Adrenal gland (tissue), 9 donors: ENCODE measurements at regions not wholly inside any gene's neighbourhood (a gene's known extent, or its start where the extent isn't known, plus 50 kb on each side); places are given as distances from the start of the nearest gene placed in this dataset.

Source experiments
- DNase-seq, 7 donors: peaks; one replicate each; pipeline ENCODE4 v3.0.0-alpha.2; 2019 to 2020
- H3K27ac ChIP-seq, 5 donors: fragments of 200-600 bp; sonication (generic) in 4 of 5; 1 replicate in 3 of 5; 2 replicates in 2 of 5; pipeline versions ENCODE4 v1.5.1 to v1.8.0; 2016 to 2020; ENCODE audit warnings: mild to moderate bottlenecking in 1 of 5
- H3K27me3 ChIP-seq: fragments of 200-600 bp; 2 replicates; pipeline ENCODE4 v1.8.0; 2021
- H3K36me3 ChIP-seq, 2 donors: fragments of 200-600 bp; replicated peaks in 1 of 2; 1 replicate in 1 of 2; 2 replicates in 1 of 2; pipeline versions ENCODE4 v1.5.1 to v1.8.0; 2018 to 2022
- H3K4me1 ChIP-seq, 2 donors: fragments of 200-600 bp; replicated peaks in 1 of 2; 1 replicate in 1 of 2; 2 replicates in 1 of 2; pipeline versions ENCODE4 v1.5.1 to v1.8.0; 2018 to 2021
- H3K4me3 ChIP-seq, 4 donors: fragments of 200-600 bp; sonication (generic) in 3 of 4; one replicate each; pipeline ENCODE4 v1.5.1; 2016 to 2018
- H3K9me3 ChIP-seq, 3 donors: fragments of 200-600 bp; sonication (generic) in 1 of 3; replicated peaks in 1 of 3; 1 replicate in 2 of 3; 2 replicates in 1 of 3; pipeline versions ENCODE4 v1.5.1 to v1.8.0; 2016 to 2021
- POLR2A ChIP-seq, 2 donors: fragments of 450-650 bp; IDR thresholded peaks; one replicate each; pipeline ENCODE4 v1.6.1; 2017; ENCODE audit warnings: antibody characterized with exemption in 2 of 2, mild to moderate bottlenecking in 2 of 2, moderate library complexity in 1 of 2
- WGBS, 4 donors: extraction: QIAGEN DNeasy Blood & Tissue Kit in 2 of 4; methylation state at CpG; one replicate each; pipeline versions ENCODE4 v1.1.5 to v1.1.7; 2013 to 2017; 5-methylcytosine and 5-hydroxymethylcytosine counted together
- intact Hi-C, 2 donors: fragments of 100-400 bp; cut with DNase I; formaldehyde crosslinking; loops; one replicate each; pipeline versions ENCODE4 v1.14.1 to v1.15.0; 2022 to 2023
- TF ChIP-seq, protein P1 (sequence below), 6 experiments: fragments of 450-650 bp in 4 of 6; fragments of 200-600 bp in 2 of 6; sonication (generic) in 1 of 6; IDR thresholded peaks; 1 replicate in 5 of 6; 2 replicates in 1 of 6; pipeline versions ENCODE4 v1.5.1 to v1.8.0; 2016 to 2021; ENCODE audit warnings: antibody characterized with exemption in 6 of 6, mild to moderate bottlenecking in 2 of 6, moderate library complexity in 1 of 6
- donor health status: healthy with polysubstance abuse.
- donor health status: Bipolar disorder and iron deficiency.
- donor health status: DM: yes; HTN: yes; CAD: no.
- donor health status: DM: no; HTN: no; CAD: no.
- donor health status: DM: no; HTN: no; CAD: no.

DNA sequence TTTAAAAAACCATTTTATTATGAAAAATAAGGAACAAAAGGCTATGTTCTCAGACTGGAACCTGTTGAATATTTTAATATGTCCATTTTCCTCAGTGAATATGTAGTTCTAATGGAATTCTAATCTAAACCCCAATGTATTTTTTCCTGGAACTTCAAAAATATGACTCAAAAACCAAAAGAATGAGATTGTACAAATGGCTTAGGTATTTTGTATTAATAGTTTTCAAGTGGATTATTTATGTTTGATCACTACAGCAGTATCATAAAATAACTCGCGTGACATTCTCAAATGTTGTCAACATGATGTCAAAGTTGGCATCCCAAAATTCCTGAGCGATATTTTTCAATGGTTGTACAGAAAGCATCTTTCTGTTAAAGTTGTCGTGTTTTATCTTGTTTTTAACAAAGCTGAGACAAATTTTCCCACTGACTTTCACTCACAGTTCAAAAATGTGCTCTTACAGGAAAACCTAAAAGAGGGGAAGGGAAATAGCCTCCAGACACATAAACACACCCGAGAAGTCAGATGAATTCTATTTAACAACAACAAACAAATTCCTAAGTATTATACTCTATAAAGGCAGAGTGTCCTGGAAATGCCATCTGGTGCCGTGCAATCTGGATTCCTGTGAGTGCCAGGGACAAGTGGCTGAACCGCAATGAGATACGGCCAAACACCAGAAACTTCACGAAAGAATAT lies 68.1 kb upstream of the TAS2R1 start:
- no peaks in the 10 kb centered on the region for H3K36me3 ChIP-seq
- H3K27me3 ChIP-seq: no peaks in the 10 kb centered on the region
- no peaks in the 10 kb centered on the region for H3K4me1 ChIP-seq
- no peak overlapping the region for H3K27ac ChIP-seq
- DNase-seq: no peak
- intact Hi-C loops: no loop called here
- WGBS, 4 donors: 75 to 81% (median 77%) methylated on average over 9 of the region's 9 CpGs
- no peak overlapping the region for H3K4me3 ChIP-seq
- TF ChIP-seq, protein P1, sequence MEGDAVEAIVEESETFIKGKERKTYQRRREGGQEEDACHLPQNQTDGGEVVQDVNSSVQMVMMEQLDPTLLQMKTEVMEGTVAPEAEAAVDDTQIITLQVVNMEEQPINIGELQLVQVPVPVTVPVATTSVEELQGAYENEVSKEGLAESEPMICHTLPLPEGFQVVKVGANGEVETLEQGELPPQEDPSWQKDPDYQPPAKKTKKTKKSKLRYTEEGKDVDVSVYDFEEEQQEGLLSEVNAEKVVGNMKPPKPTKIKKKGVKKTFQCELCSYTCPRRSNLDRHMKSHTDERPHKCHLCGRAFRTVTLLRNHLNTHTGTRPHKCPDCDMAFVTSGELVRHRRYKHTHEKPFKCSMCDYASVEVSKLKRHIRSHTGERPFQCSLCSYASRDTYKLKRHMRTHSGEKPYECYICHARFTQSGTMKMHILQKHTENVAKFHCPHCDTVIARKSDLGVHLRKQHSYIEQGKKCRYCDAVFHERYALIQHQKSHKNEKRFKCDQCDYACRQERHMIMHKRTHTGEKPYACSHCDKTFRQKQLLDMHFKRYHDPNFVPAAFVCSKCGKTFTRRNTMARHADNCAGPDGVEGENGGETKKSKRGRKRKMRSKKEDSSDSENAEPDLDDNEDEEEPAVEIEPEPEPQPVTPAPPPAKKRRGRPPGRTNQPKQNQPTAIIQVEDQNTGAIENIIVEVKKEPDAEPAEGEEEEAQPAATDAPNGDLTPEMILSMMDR (IDR thresholded peaks at IDR 0.05): no peak
- no peak for TF ChIP-seq POLR2A (IDR thresholded peaks at IDR 0.05)
- no peaks in the 10 kb centered on the region for H3K9me3 ChIP-seq

DNA sequence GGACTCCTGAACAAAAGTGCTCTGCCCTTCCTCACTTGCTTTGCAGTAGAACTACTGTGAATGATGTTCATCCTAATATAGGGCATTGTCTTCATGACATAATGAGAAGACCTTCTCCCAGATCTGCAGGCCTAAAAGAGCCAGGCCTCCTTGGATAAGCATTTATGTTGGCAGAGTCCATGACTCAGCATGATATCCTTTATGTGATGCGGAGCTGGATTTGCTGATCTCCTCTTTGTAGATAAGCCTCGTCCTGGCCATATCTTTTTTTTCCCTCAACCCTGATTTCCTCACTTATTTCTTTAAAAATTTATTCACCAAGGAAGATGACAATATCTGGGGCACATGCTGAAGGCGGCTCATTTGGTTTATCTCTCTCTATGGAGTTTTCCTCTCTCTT lies 62.4 kb upstream of the TAS2R1 start:
- intact Hi-C loops: no loop called here
- WGBS, 4 donors: 71 to 83% (median 78%) methylated on average over 3 of the region's 3 CpGs
- no peak for DNase-seq
- Histone ChIP-seq H3K27me3 (no peaks in the 10 kb centered on the region), H3K4me1 (no peaks in the 10 kb centered on the region), H3K36me3 (no peaks in the 10 kb centered on the region), H3K27ac (no peak overlapping the region), H3K4me3 (no peak overlapping the region), H3K9me3 (no peaks in the 10 kb centered on the region)
- no peak for TF ChIP-seq POLR2A (IDR thresholded peaks at IDR 0.05)
- TF ChIP-seq, protein P1 (IDR thresholded peaks at IDR 0.05): no peak

- Histone ChIP-seq H3K27me3 (no peaks in the 10 kb centered on the region), H3K36me3 (no peaks in the 10 kb centered on the region), H3K4me3 (no peak overlapping the region), H3K4me1 (no peaks in the 10 kb centered on the region), H3K27ac (no peak overlapping the region), H3K9me3 (no peaks in the 10 kb centered on the region)
- intact Hi-C loops: no loop called here
- no peak for DNase-seq
- TF ChIP-seq, protein P1 (IDR thresholded peaks at IDR 0.05): no peak
- TF ChIP-seq POLR2A (IDR thresholded peaks at IDR 0.05): no peak
- 73 to 87% (median 74%) methylated on average over 2 to 5 of the region's 5 CpGs for WGBS, 4 donors
These were observed 61.1 kb upstream of the TAS2R1 start for GRCh38 chr5:9691261-9691660.

GRCh38 chr5:9690751-9691150 lies 60.6 kb upstream of the TAS2R1 start:
- H3K4me3 ChIP-seq: no peak overlapping the region
- no peak for DNase-seq
- H3K9me3 ChIP-seq: no peaks in the 10 kb centered on the region
- no peak overlapping the region for H3K27ac ChIP-seq
- intact Hi-C loops: no loop called here
- WGBS, 4 donors: 68 to 74% (median 71%) methylated on average over 8 of the region's 8 CpGs
- no peak for TF ChIP-seq POLR2A (IDR thresholded peaks at IDR 0.05)
- TF ChIP-seq, protein P1 (IDR thresholded peaks at IDR 0.05): no peak
- H3K4me1 ChIP-seq: no peaks in the 10 kb centered on the region
- no peaks in the 10 kb centered on the region for H3K27me3 ChIP-seq
- H3K36me3 ChIP-seq: no peaks in the 10 kb centered on the region
